ENCODE measurements at regions not wholly inside any gene's neighbourhood (a gene's known extent, or its start where the extent isn't known, plus 50 kb on each side); places are given as distances from the start of the nearest gene placed in this dataset.

DNA sequence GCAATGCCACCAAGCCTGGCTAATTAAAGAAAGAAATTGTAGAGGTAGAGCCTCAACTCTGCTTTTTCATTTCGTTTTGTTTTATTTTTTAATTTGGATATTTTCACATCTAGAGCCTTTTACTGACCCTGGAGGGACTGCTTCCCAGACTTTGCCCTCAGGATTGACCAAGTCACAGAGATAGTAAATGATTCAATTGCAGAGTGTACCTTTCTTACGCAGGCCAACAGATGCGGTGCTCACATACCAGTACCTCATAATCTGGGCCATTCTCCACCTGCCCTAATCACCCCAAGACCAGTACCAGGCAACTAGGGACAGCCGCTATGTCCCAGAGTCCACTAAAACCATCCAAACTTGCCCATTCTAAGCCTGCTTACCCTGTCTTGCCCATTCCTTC, 110.8 kb downstream of the DDX1 start:
- Histone ChIP-seq H3K27me3 (ENCODE audit: insufficient read depth, low read length) (no peaks in the 10 kb centered on the region), H3K79me2 (ENCODE audit: control insufficient read depth, insufficient read depth, low read length, unreplicated experiment) (no peaks in the 10 kb centered on the region), H3K4me3 (ENCODE audit: low read depth, low read length) (no peak overlapping the region), H3K36me3 (ENCODE audit: insufficient read depth, low read length) (no peaks in the 10 kb centered on the region), H3K27ac (ENCODE audit: low read depth, low read length) (no peak overlapping the region), H3K4me1 (ENCODE audit: control insufficient read depth, insufficient read depth, low read length, unreplicated experiment) (no peaks in the 10 kb centered on the region), H2AFZ (ENCODE audit: low read length, unreplicated experiment) (no peak overlapping the region)

DNA sequence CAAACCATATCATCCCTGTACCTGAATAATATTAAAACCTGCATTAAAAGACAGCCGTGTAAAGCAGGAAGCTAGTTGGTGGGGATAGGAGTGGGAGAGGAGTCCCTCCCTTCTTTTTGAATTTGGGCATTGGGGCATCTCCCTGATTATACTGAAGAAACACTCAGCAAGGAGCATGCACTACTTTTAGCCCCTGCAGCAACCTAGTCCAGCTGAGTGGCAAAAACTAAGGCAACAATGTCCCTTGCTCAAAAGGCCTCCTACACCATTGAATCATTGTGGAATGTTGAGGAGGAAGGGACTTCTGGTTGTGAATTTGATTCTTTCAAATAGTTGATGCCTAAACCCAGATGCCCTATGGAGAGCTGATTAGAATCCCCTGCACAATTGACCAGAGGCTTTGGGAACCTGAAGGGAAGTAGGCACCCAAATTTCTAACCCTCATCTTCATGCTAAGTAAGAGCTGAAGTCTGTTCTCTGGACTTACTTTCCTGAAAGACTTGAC, 111.7 kb downstream of the DDX1 start:
- Histone ChIP-seq H3K27ac (ENCODE audit: low read depth, low read length) (no peak overlapping the region), H3K27me3 (ENCODE audit: insufficient read depth, low read length) (no peaks in the 10 kb centered on the region), H3K4me3 (ENCODE audit: low read depth, low read length) (no peak overlapping the region), H3K4me1 (ENCODE audit: control insufficient read depth, insufficient read depth, low read length, unreplicated experiment) (no peaks in the 10 kb centered on the region), H2AFZ (ENCODE audit: low read length, unreplicated experiment) (no peak overlapping the region), H3K36me3 (ENCODE audit: insufficient read depth, low read length) (no peaks in the 10 kb centered on the region), H3K79me2 (ENCODE audit: control insufficient read depth, insufficient read depth, low read length, unreplicated experiment) (no peaks in the 10 kb centered on the region)

DNA sequence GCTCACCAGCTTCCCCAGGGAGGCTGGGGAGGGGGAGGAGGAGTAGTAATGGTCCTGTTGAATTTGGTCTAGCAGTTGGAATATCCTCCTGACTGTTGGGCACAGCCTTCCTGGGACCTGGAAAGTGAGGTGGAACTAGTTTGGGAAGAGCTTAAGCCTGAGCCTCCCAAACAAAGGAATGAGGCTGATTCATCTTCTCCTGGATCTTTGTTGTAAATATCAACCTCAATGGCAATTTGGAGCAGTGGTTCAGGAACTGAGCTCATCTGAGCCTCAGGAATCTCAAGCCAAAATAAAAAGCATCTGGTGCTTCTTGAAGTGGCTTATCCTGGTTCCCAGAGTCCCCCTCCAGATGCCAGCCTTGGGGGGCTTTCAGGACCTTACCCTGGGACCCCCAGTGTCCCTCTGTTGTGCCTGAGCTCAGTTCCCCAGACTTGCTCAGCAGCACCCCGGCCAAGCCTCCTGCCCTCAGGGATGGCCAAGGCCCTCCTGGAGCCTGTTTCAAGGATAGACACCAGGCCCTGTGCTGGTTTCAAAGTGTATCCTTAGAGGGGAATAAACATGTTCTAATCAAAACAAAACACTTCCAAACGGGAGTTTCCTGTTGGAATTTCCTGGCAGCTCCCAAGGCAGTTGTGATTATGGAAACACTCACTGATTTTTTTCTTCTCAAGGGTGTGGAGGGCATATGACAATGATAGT, 112.6 kb downstream of the DDX1 start:
- no peaks in the 10 kb centered on the region for H3K4me1 ChIP-seq (ENCODE audit: control insufficient read depth, insufficient read depth, low read length, unreplicated experiment)
- H3K79me2 ChIP-seq (ENCODE audit: control insufficient read depth, insufficient read depth, low read length, unreplicated experiment): no peaks in the 10 kb centered on the region
- no peaks in the 10 kb centered on the region for H3K36me3 ChIP-seq (ENCODE audit: insufficient read depth, low read length)
- H3K4me3 ChIP-seq (ENCODE audit: low read depth, low read length): no peak overlapping the region
- no peak overlapping the region for H2AFZ ChIP-seq (ENCODE audit: low read length, unreplicated experiment)
- H3K27me3 ChIP-seq (ENCODE audit: insufficient read depth, low read length): no peaks in the 10 kb centered on the region
- H3K27ac ChIP-seq (ENCODE audit: low read depth, low read length): no peak overlapping the region

DNA sequence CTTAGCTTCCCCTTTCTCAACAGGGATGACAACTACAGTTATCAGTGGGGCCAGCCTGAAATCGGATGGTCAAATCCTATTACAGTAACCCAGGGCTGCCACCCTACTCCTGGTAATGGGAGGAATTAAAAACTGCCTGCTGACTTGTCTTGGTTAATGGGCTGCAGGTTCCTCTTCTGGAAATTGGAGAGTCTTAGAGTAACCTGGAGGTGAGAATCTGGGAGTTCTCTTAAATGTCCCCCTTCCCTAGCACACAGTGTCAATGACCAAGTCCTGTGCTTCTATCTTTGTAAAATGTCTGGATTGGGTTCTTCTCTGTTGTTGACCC, 113.1 kb downstream of the DDX1 start:
- Histone ChIP-seq H3K36me3 (ENCODE audit: insufficient read depth, low read length) (no peaks in the 10 kb centered on the region), H3K27me3 (ENCODE audit: insufficient read depth, low read length) (no peaks in the 10 kb centered on the region), H3K79me2 (ENCODE audit: control insufficient read depth, insufficient read depth, low read length, unreplicated experiment) (no peaks in the 10 kb centered on the region), H3K4me3 (ENCODE audit: low read depth, low read length) (no peak overlapping the region), H3K27ac (ENCODE audit: low read depth, low read length) (no peak overlapping the region), H3K4me1 (ENCODE audit: control insufficient read depth, insufficient read depth, low read length, unreplicated experiment) (no peaks in the 10 kb centered on the region), H2AFZ (ENCODE audit: low read length, unreplicated experiment) (no peak overlapping the region)

DNA sequence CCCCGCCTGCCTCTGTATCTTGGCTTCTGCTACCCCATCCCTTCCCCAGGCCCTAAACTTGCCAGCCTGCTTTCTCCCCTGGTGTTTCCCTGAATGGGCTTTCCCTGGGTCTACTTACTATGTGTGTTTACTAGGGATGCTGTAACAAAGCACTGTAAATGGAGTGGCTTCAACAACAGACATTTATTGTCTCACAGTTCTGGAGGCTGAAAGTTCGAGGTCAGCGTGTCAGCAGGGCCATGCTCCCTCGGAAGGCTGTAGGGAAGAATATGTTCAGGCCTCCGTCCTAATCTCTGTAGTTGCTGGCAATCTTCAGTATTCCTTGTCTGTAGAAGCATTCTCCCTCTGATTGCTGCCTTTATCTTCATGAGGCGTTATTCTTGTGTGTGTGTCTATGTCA, 113.6 kb downstream of the DDX1 start:
- no peaks in the 10 kb centered on the region for H3K27me3 ChIP-seq (ENCODE audit: insufficient read depth, low read length)
- H3K79me2 ChIP-seq (ENCODE audit: control insufficient read depth, insufficient read depth, low read length, unreplicated experiment): no peaks in the 10 kb centered on the region
- no peak overlapping the region for H3K4me3 ChIP-seq (ENCODE audit: low read depth, low read length)
- H3K27ac ChIP-seq (ENCODE audit: low read depth, low read length): no peak overlapping the region
- no peaks in the 10 kb centered on the region for H3K36me3 ChIP-seq (ENCODE audit: insufficient read depth, low read length)
- no peaks in the 10 kb centered on the region for H3K4me1 ChIP-seq (ENCODE audit: control insufficient read depth, insufficient read depth, low read length, unreplicated experiment)
- H2AFZ ChIP-seq (ENCODE audit: low read length, unreplicated experiment): no peak overlapping the region

DNA sequence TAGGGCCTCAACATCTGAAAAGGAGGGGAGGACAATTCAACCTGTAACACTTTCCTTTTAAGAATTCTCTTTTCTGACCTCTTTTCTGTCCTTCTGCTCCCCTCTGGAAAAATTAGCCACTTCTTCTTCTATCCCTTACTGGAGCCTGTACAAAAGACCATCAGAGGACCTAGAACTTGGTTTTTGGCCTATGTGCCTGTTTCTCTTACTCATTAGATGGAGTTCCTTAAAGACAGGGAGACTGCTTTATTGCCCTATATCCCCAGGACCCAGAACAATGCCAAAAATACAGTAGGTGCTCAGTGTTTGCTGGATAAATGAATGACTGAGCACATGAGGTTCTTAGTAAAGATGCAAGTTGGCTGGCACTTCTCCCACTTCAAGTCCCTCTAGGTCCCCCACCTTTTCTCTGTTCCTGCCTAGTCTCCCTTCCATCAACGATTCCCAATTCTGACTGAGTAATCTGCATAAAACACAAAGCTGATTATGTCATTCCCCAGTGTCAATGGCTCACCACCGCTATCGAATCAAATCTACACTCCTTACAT, 114.2 kb downstream of the DDX1 start:
- Histone ChIP-seq H3K36me3 (ENCODE audit: insufficient read depth, low read length) (no peaks in the 10 kb centered on the region), H3K79me2 (ENCODE audit: control insufficient read depth, insufficient read depth, low read length, unreplicated experiment) (no peaks in the 10 kb centered on the region), H2AFZ (ENCODE audit: low read length, unreplicated experiment) (no peak overlapping the region), H3K27me3 (ENCODE audit: insufficient read depth, low read length) (no peaks in the 10 kb centered on the region), H3K4me1 (ENCODE audit: control insufficient read depth, insufficient read depth, low read length, unreplicated experiment) (no peaks in the 10 kb centered on the region), H3K27ac (ENCODE audit: low read depth, low read length) (no peak overlapping the region), H3K4me3 (ENCODE audit: low read depth, low read length) (no peak overlapping the region)

DNA sequence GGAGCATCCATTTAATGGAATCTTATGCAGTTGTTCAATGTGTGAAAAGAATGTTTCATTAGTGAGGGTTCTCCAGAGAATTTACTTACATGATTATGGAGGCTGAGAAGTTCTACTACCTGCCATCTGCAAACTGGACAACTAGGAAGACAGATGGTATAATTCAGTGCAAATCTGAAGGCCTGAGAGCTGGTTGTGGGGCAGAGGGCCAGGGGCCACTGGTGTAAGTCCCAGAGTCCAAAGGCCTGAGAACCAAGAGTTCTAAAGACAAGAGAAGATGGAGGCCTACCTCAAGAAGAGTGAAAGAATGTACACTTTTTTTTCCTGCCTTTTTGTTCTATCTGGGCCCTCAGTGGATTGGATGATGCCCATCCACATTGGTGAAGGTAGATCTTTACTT, 114.8 kb downstream of the DDX1 start:
- Histone ChIP-seq H3K4me3 (ENCODE audit: low read depth, low read length) (no peak overlapping the region), H3K27me3 (ENCODE audit: insufficient read depth, low read length) (no peaks in the 10 kb centered on the region)

DNA sequence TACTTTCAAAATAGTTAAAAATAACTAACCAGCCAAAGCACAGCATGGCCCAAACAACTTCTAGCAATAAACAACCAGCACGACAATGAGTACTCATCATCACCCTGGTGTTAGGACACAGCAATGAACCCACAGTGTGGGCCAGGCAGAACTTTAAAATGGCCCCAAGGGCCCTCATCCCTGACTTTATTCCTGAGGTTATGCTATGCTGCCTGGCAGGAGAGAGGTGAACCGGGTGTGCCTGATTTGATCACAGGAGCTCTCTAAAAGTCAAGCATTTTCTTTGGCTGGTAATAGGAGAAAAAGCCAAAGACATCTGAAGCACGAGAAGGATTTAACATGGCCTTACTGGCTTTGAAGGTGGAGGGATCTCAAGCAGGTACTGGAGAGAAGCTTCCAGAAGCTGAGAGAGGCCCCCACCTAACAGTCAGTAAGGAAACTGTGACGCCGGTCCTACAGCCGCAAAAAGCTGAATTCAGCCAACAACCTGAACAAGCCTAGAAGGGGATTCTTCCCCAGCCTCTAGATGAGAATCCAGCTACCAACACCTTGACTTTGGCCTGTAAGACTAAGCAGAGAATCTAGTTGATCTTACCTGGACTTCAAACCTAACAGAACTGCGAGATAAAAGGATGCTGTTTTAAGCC, 115.4 kb downstream of the DDX1 start:
- Histone ChIP-seq H3K4me1 (ENCODE audit: control insufficient read depth, insufficient read depth, low read length, unreplicated experiment) (no peaks in the 10 kb centered on the region), H3K36me3 (ENCODE audit: insufficient read depth, low read length) (no peaks in the 10 kb centered on the region), H3K79me2 (ENCODE audit: control insufficient read depth, insufficient read depth, low read length, unreplicated experiment) (no peaks in the 10 kb centered on the region), H2AFZ (ENCODE audit: low read length, unreplicated experiment) (no peak overlapping the region), H3K4me3 (ENCODE audit: low read depth, low read length) (no peak overlapping the region), H3K27me3 (ENCODE audit: insufficient read depth, low read length) (no peaks in the 10 kb centered on the region), H3K27ac (ENCODE audit: low read depth, low read length) (no peak overlapping the region)

More for the DNA sequence above, 114.8 kb downstream of the DDX1 start:
- Histone ChIP-seq H2AFZ (ENCODE audit: low read length, unreplicated experiment) (no peak overlapping the region), H3K27ac (ENCODE audit: low read depth, low read length) (no peak overlapping the region), H3K36me3 (ENCODE audit: insufficient read depth, low read length) (no peaks in the 10 kb centered on the region), H3K79me2 (ENCODE audit: control insufficient read depth, insufficient read depth, low read length, unreplicated experiment) (no peaks in the 10 kb centered on the region), H3K4me1 (ENCODE audit: control insufficient read depth, insufficient read depth, low read length, unreplicated experiment) (no peaks in the 10 kb centered on the region)

DNA sequence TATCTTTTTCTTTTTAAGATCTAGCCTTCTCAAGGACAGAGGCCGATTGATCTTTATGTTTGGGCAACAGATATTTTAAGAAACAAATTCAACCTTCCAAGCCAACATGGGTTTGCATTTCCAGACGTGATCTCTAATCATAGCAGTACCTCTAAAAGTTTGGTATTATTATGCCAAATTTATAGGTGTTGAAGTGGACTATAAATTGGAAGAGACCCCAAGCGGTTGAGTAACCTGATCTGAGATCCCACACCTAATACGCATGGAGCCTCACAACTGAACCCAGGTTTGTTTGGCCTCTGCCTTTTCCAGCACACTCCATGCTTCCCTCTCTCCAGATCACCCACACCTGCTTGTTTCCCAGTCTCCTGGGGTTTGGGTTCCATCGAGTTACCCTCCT, 116.5 kb downstream of the DDX1 start:
- Histone ChIP-seq H3K36me3 (ENCODE audit: insufficient read depth, low read length) (no peaks in the 10 kb centered on the region), H3K27ac (ENCODE audit: low read depth, low read length) (no peak overlapping the region), H3K4me3 (ENCODE audit: low read depth, low read length) (no peak overlapping the region), H3K79me2 (ENCODE audit: control insufficient read depth, insufficient read depth, low read length, unreplicated experiment) (no peaks in the 10 kb centered on the region), H2AFZ (ENCODE audit: low read length, unreplicated experiment) (no peak overlapping the region), H3K4me1 (ENCODE audit: control insufficient read depth, insufficient read depth, low read length, unreplicated experiment) (no peaks in the 10 kb centered on the region), H3K27me3 (ENCODE audit: insufficient read depth, low read length) (0 out of 2 replicates have a peak, but pooled peaks cover 3% of the 10 kb centered on the region)

DNA sequence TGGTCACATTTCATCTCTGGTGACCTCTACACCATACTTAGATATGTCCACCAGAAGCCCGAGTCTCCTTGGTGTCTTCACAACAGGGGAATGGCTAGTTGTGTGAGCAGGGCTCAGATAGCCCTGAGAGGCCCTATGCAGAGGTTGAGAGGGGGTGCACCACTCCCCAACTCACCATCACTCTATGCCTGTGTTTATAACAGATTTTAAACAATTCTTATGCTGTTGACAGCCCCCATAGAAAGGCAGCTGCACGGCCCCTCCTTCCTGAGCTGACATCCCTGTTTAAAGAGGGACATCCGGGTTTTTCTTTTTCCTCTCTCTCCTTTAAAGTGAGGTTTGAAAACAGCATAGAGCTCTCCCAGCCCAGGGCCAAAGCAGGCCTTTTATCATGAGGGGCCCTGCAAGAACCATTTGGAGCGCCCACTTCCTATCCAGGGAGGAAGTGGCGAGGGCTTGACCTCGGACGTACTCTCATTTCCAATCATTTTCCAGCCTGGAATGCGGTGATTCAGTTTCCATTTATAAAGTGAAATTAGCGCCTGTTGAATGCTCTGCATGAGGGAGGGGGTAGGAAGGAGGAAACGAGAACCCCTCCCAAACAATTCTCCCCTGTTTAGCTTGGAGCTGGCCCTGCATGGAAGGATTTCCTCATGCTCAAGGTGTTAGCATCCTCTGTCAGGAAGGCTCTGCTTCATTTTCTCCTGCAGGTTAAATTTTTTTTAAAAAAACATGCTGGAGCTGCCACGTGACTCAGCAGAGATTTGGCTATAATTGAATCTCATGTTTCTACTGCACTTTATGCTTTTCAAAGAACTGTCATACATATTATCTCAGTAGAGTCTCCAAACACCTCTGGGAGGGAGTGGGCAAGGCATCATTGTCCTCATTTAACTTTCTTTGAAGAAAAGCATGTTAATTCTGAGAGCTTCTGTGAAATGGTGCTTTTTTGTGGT, 117.5 kb downstream of the DDX1 start:
- H3K4me3 ChIP-seq (ENCODE audit: low read depth, low read length): no peak overlapping the region

More for the DNA sequence above, 117.5 kb downstream of the DDX1 start:
- Histone ChIP-seq H2AFZ (ENCODE audit: low read length, unreplicated experiment) (no peak overlapping the region), H3K27ac (ENCODE audit: low read depth, low read length) (no peak overlapping the region), H3K36me3 (ENCODE audit: insufficient read depth, low read length) (no peaks in the 10 kb centered on the region), H3K4me1 (ENCODE audit: control insufficient read depth, insufficient read depth, low read length, unreplicated experiment) (no peaks in the 10 kb centered on the region), H3K27me3 (ENCODE audit: insufficient read depth, low read length) (0 out of 2 replicates have a peak, but pooled peaks cover 3% of the 10 kb centered on the region), H3K79me2 (ENCODE audit: control insufficient read depth, insufficient read depth, low read length, unreplicated experiment) (no peaks in the 10 kb centered on the region)

All from ACC112 (cell line).